Adipose tissue (tissue), 3 donors: ENCODE measurements at regions not wholly inside any gene's neighbourhood (a gene's known extent, or its start where the extent isn't known, plus 50 kb on each side); places are given as distances from the start of the nearest gene placed in this dataset.
"Not testable (repeated sequence)": the region's sequence is repeated elsewhere in the genome, so short reads cannot be mapped to it uniquely, and the experiment has no call there.

ENCODE experiments used
- H3K27ac ChIP-seq: one replicate; pipeline ENCODE4 v1.5.1; 2013; ENCODE audit warnings: low read depth, low read length
- WGBS, 3 donors: extraction: QIAGEN DNeasy Blood & Tissue Kit; methylation state at CpG; one replicate each; pipeline ENCODE4 v1.1.7; 2013; 5-methylcytosine and 5-hydroxymethylcytosine counted together
- donor health status: healthy with polysubstance abuse.
- donor health status: Bipolar disorder and iron deficiency.
- donor health status: healthy.

GRCh38 chr20:19056909-19057308, 155.5 kb upstream of the SLC24A3 start:
- H3K27ac ChIP-seq = no peak overlapping the region
- 75 to 93% (median 92%) methylated on average over 3 of the region's 3 CpGs for WGBS, 3 donors

DNA sequence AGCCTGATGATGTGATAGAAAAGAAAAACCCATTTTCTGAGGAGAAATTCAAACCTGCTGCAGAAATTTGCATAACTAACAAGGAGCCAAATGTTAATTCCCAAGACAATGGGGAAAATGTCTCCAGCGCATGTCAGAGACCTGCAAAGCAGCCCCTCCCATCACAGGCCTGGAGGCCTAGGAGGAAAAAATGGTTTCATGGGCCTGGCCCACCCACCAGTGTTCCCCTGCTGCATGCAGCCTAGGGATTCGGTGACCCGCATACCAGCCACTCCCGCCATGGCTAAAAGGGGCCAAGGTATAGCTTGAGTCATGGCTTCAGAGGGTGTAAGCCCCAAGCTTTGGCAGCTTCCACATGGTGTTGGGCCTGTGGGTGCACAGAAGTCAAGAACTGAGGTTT, 147.7 kb upstream of the SLC24A3 start:
- 89 to 94% (median 91%) methylated on average over 4 of the region's 4 CpGs for WGBS, 3 donors

DNA sequence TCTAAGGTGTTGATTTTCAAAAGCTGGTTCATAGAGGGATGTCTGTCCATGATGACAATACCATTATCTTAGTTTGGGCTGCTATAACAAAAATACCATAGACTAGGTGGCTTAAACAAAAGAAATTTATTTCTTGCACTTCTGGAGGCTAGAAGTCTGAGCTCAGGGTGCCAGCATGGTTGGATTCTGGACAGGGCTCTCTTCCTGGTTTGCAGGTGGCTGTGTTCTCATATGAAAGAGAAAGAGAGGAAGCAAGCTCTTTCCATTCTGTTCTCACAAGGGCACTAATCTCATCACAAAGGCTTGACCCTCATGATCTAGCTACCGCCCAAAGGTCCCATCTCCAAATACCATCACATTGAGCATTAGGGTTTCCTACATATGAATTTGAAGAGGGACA, 144.5 kb upstream of the SLC24A3 start:
- no peak overlapping the region for H3K27ac ChIP-seq
- WGBS, 3 donors = 44 to 96% (median 83%) methylated on average over 1 of the region's 1 CpG

More for the DNA sequence above, 147.7 kb upstream of the SLC24A3 start:
- not testable (repeated sequence) for H3K27ac ChIP-seq

DNA sequence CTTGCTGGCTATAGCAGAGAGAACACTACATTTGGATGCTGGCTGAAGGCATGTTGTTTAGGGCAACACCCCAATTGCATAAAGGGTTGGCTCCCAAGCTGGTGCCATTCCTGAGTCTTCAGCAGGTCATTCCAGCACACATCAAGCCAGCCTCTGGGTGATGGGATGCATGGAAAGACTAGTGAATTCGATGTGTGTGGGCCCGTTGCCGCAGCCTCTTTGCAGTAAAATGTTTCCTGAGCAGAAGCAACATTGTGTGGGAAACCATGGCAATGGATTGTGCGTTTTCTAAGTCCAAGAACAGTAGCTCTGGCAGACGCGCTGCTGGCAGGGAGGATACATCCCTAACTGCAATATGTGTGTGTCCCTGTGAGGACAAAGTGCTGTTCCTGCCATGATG, 142.4 kb upstream of the SLC24A3 start:
- no peak overlapping the region for H3K27ac ChIP-seq
- 79 to 90% (median 80%) methylated on average over 6 of the region's 6 CpGs for WGBS, 3 donors

DNA sequence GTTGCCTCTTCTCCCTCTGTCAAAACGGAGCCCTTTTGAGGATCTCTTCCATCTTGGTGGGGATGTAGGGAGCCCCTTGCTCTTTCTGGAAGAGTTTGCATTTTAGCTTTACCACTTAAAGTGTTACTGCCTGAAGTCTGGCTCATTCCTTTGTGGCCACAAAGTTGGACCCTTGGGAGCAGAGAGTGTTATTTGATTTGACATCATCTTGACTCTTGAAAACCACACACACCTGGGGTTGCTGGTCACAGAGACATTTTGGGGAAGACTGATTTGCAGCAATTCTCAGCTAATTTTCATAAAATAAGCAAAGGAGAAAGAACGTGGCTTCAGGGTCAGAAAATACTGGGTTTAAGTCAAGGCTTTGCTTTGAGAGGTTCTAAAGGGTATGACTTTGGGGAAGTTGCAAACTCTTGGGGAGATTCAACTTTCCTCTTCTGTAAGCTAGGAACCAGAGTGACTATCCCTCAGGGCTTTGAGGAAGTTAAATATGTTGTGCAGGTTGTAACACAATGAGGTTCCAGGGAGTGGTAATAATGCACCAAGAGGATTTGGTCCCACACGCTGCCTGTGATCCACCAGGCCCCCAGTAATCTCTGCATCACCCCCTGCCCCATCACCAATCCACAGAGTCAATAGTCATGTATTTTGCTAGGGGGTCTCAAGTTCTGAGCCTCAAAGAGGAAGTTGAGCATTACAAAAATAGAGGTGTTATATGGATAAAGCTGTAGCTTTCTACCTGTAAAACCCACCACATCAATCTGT, 141.6 kb upstream of the SLC24A3 start:
- H3K27ac ChIP-seq = no peak overlapping the region
- 41 to 69% (median 60%) methylated on average over 3 of the region's 3 CpGs for WGBS, 3 donors

- WGBS, 3 donors = 74 to 82% (median 77%) methylated on average over 3 of the region's 3 CpGs
Measured at GRCh38 chr20:19071446-19071725, 141.1 kb upstream of the SLC24A3 start.

GRCh38 chr20:19071902-19072498, 140.4 kb upstream of the SLC24A3 start:
- H3K27ac ChIP-seq = no peak overlapping the region
- 75 to 79% (median 75%) methylated on average over 2 of the region's 2 CpGs for WGBS, 3 donors

More at GRCh38 chr20:19071446-19071725, 141.1 kb upstream of the SLC24A3 start:
- no peak overlapping the region for H3K27ac ChIP-seq

- 75 to 85% (median 81%) methylated on average over 5 of the region's 5 CpGs for WGBS, 3 donors
Measured at GRCh38 chr20:19072988-19073387, 139.5 kb upstream of the SLC24A3 start.

DNA sequence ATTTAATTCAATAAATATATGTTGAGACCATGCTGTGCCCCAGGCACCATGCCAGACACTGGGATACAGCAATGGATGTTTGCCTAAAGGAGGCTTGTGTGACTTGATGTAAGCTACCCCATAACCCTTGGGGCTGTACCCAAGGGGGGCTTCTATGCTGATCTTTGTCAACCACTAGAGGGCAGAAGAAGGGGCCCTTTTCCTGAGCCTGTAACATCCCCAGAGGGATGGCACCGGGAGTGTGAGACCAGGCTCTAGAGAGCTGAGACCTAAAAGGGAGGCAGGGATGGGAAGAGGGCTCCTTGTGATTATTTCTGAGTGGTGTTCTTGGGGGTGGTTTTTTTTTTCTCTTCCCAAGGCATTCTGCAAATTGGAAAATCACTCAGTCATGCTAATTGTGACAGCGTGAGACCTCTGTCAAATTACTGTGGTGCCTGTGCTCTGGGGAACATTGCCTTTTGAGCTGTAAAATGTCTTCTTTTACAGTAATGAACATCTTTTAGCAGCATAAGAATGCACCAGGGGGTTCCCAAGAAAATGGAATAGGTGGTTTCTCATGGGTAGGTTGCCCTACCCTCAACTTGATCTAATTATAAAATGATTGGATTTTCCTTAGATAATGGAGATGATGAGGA, 138.7 kb upstream of the SLC24A3 start:
- 48 to 63% (median 57%) methylated on average over 2 of the region's 2 CpGs for WGBS, 3 donors
- no peak overlapping the region for H3K27ac ChIP-seq

More at GRCh38 chr20:19072988-19073387, 139.5 kb upstream of the SLC24A3 start:
- no peak overlapping the region for H3K27ac ChIP-seq

DNA sequence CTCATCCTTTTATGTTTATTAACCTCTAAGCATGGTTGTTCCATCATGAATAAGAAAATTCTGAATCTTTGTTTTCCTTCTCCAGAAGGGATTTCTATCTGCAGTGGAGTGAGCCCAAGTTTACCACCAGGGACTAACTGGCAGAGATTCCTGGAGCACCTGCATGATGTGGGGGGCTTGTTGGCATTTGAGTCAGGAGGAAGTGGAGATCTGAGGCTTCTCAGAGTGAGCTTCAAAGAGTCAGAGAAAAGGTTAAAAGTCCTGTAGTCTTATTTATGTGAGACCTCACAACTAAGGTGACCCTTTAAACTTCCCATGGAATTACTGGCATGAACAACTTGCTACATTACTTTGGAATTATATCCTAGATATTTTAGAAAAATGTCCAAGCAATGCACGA, 138.1 kb upstream of the SLC24A3 start:
- no peak overlapping the region for H3K27ac ChIP-seq
- 29 to 66% (median 50%) methylated on average over 1 of the region's 1 CpG for WGBS, 3 donors

DNA sequence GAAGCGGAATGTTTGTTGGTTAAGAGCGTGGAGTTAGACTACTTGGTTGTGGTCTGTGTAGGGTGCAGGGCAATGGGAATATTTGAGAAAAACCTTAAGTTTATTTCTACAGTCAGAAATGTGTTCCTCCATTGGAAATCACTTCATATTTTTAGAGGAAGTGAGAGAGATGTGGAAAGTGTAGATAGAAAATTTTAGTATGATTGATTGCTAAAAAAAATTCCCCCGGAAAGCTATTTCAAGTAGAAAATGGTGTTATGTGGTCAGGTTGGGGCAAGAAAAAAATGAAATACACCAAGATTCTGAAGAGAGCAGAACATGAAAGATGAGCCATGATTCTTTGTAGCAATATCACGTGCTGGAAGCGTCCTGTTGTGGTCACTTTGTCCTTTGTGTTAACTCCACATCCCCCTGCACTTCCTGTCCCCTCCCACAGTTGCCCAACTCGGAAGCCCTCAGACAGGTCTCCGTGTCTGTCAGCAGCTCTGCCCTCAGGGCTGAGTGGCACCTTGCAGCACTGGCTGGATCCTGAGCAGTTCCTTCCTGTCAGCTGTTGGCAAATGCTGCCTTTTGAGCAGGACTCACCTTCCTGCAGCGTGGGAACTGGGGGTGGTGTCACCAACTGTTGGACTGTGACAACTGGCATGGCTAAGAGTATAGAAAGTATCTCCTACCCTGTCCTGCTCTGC, 137.5 kb upstream of the SLC24A3 start:
- 32 to 53% (median 45%) methylated on average over 8 of the region's 8 CpGs for WGBS, 3 donors
- no peak overlapping the region for H3K27ac ChIP-seq

- H3K27ac ChIP-seq = no peak overlapping the region
- WGBS, 3 donors = 63 to 68% (median 66%) methylated on average over 5 of the region's 5 CpGs
Measured at GRCh38 chr20:19077370-19078220, 134.8 kb upstream of the SLC24A3 start.

DNA sequence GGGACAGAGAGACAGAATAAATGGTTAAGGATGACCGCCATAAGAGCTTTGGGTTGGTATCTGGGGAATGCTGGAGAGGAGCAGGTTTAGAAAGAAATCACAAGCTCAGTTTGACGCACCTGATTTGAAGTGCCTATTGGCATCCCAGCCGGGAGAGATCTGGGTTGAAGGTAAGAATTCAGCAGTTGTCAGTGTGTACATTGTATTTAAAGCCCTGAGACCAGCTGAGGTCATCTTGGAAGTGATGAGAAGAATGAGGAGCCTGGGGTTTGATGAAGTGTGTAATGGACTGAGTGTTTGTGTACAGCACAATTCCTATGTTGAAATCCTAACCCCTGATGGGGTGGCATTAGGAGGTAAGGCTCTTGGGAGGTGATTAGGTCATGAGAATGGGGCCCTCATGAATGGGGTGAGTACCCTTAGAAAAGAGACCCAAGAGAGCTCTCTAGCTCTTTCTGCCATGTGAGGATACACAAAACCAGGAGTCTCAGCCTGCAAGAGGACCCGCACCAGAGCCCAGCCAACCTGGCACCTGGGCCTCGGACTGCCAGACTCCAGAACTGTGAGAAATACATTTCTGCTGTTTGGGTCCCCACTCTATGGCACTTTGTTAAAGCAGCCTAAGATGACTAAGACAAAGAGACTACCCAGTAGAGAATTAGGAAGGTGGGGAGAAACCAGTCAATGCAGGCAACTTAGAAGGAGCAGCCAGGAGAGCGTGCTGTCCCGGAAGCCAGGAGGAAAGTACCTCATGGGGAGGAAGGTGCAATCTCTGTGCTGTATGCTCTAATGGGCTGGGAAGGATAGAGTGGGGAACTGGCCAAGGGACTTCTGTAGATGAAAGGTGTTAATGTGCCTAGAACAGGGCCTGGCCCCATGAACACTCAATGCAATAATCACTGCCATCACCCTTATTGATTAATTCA, 133.7 kb upstream of the SLC24A3 start:
- 83 to 94% (median 93%) methylated on average over 7 of the region's 7 CpGs for WGBS, 3 donors
- no peak overlapping the region for H3K27ac ChIP-seq

DNA sequence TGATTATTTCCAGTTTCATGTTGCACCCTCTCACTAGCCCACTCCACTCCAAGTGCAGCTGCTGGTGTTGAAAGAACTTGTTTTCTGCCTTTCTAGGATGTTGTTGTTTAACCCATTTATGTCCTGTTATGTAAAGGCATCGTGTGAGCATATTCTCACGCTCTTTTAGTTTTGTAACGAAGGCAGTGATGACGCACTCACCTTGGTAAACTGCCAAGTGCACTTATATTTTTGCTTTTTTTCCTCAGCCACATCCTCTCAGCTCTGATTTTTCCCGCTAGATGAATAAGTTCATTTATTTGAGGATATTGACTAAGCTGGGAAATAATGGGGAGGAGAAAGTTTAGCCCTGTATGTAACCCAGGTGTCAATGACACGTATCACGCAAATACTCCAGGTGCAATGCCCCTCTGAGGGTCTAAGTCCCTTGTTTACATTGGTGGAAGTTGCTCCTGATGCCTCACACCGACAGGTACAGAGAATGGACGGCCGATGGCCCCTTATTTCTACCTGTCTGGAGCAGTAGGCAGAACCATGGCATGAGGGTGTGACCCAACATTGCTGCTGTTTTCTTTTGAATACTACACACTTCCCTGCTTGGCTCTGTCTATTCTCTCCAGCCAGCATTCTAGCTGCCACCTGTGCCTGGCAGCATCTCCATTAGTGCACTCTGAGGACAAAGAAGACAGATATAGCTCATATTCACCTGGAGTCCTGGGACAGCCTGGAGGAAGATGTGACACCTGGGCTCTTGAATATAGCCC, 132.7 kb upstream of the SLC24A3 start:
- WGBS, 3 donors = 52 to 65% (median 58%) methylated on average over 10 of the region's 10 CpGs
- H3K27ac ChIP-seq = no peak overlapping the region

DNA sequence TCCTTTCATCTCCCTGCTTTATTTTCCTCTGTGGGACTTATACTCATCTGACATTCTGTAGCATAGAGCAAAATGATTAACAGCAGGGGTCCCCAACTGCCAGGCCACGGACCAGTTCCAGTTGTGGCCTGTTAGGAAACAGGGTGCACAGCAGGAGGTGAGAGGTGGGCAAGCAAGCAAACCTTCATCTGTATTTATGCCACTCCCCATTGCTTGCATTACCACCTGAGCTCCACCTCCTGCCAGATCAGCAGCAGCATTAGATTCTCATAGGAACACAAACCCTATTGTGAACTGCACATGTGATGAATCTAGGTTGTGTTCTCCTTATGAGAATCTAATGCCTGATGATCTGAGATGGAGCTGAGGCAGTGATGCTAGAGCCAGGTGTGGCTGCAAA, 130.5 kb upstream of the SLC24A3 start:
- H3K27ac ChIP-seq = no peak overlapping the region
- WGBS, 3 donors = 55 to 86% (median 70%) methylated on average over 1 of the region's 1 CpG

DNA sequence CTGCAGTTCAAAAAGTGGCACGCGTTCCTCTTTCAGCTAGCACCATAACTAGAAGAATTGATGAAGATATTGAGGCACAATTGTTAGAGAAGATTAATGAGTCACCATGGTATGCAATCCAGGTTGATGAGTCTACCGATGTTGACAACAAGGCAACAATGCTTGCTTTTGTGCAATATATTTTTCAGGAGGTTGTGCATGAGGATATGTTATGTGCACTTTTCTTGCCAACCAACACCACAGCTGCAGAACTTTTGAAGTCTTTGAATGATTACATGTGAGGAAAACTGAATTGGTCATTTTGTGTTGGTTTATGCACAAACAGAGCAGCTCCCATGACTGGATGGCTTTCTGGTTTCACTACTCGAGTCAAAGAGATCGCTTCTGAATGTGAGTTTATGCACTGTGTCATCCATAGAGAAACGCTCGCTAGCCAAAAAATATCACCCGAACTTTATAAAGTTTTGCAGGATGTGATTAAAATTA, 129.3 kb upstream of the SLC24A3 start:
- H3K27ac ChIP-seq = no peak overlapping the region
- 79 to 88% (median 82%) methylated on average over 8 of the region's 8 CpGs for WGBS, 3 donors

DNA sequence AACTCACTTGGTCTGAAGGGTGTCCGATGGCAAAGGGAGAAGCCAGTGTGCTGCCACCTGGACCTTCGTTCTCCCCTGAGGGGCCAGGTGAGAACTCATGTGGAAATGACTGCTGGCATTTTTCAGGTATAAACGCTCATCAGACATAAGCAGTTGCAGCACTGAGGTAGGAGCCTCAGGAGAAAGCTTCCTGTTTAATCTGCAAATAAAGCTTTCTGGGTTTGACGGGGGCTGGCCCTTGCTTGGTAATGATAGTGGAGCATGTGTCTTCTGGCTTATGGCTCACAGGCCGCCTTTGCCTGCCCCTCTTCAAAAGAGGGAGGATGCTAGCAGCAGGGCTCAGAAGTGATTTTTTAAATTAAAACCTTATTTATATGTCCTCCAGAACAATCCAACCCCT, 122.1 kb upstream of the SLC24A3 start:
- WGBS, 3 donors = 29 to 89% (median 85%) methylated on average over 5 of the region's 5 CpGs
- no peak overlapping the region for H3K27ac ChIP-seq
